ENCODE measurements at regions not wholly inside any gene's neighbourhood (a gene's known extent, or its start where the extent isn't known, plus 50 kb on each side); places are given as distances from the start of the nearest gene placed in this dataset.

DNA sequence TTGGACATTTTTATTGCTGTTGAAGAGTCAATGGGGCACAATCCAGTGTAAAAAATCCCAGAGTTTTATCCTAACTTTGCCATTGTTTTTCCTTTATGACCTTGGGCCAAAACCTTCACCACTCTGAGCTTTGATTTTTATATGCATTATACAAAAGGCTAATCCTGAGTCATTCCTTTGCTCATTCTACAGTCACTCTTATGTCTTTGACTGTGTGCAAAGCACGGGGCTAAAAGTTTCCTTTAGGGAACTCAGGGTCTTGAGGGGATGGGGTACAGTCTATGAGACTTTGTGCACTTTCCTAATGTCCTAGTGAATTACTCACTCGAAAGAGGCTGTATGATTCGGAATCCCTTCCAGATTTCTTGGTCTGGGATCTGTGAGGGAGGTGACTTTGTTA lies 543.2 kb upstream of the CAMK1G start:
- H3K9me3 ChIP-seq (ENCODE audit: control insufficient read depth, low read length): no peaks in the 10 kb centered on the region
- H3K4me1 ChIP-seq (ENCODE audit: control insufficient read depth, insufficient read depth, low read length): no peaks in the 10 kb centered on the region
- intact Hi-C loops (cut with DNase I): no loop called here
- H3K27ac ChIP-seq (ENCODE audit: low read length): no peak overlapping the region
- ATAC-seq (no peak), DNase-seq (no peak)
- no peaks in the 10 kb centered on the region for H3K27me3 ChIP-seq (ENCODE audit: control insufficient read depth, insufficient read depth)
- no peak overlapping the region for H3K4me3 ChIP-seq (ENCODE audit: low read length)
- 91% methylated on average over 3 of the region's 3 CpGs for WGBS

DNA sequence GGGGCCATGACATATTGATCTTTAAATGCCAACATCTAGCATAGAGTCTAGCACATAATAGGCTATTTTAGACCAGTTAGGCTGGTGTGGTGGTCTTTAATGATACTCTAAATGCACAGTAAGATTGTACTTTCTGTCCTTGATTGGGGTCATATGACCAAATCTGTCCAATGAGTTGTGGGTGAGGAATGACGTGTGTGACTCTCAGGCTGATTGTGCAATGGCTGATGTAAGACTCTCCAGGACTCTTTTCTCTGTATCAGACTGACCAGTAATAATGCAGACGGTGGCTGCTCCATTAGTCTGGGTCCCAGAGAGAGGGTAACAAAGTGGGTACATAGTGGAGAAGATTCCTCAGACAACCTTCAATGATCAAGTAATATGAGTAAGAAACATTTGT lies 541.6 kb upstream of the CAMK1G start:
- ATAC-seq (no peak), DNase-seq (no peak)
- Histone ChIP-seq H3K27me3 (ENCODE audit: control insufficient read depth, insufficient read depth) (no peaks in the 10 kb centered on the region), H3K9me3 (ENCODE audit: control insufficient read depth, low read length) (no peaks in the 10 kb centered on the region), H3K27ac (ENCODE audit: low read length) (no peak overlapping the region), H3K4me1 (ENCODE audit: control insufficient read depth, insufficient read depth, low read length) (no peaks in the 10 kb centered on the region), H3K4me3 (ENCODE audit: low read length) (no peak overlapping the region)
- intact Hi-C loops (cut with DNase I): no loop called here
- WGBS: 82% methylated on average over 2 of the region's 2 CpGs

DNA sequence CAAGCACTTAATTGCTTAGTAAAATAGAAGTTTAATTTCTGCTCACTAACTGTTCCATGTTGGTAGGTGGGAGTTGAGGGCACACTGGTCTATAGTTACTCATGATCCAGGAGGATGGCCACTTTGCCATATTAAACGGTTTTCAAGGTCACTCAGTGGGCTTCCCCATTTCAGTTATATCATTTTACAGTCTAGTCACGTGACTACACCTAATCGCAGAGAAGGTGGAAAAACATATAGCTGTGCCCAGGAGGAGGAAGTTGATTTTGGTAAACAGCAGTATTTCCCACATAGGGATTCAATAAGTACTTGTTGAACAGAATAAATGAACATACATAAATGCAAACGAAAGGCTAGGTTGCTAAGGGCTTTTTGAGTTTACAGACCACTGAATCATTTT lies 541.1 kb upstream of the CAMK1G start:
- H3K9me3 ChIP-seq (ENCODE audit: control insufficient read depth, low read length): no peaks in the 10 kb centered on the region
- no peaks in the 10 kb centered on the region for H3K27me3 ChIP-seq (ENCODE audit: control insufficient read depth, insufficient read depth)
- no peak for DNase-seq
- no peak overlapping the region for H3K27ac ChIP-seq (ENCODE audit: low read length)
- H3K4me1 ChIP-seq (ENCODE audit: control insufficient read depth, insufficient read depth, low read length): no peaks in the 10 kb centered on the region
- ATAC-seq: no peak
- 85% methylated on average over 4 of the region's 4 CpGs for whole genome bisulfite sequencing
- intact Hi-C loops (cut with DNase I): no loop called here
- H3K4me3 ChIP-seq (ENCODE audit: low read length): no peak overlapping the region

- no peaks in the 10 kb centered on the region for H3K9me3 ChIP-seq (ENCODE audit: control insufficient read depth, low read length)
- WGBS: 80% methylated on average over 4 of the region's 4 CpGs
- H3K27me3 ChIP-seq (ENCODE audit: control insufficient read depth, insufficient read depth): no peaks in the 10 kb centered on the region
- H3K4me1 ChIP-seq (ENCODE audit: control insufficient read depth, insufficient read depth, low read length): no peaks in the 10 kb centered on the region
- no peak overlapping the region for H3K4me3 ChIP-seq (ENCODE audit: low read length)
- intact Hi-C loops (cut with DNase I): no loop called here
- ATAC-seq (no peak), DNase-seq (no peak)
- H3K27ac ChIP-seq (ENCODE audit: low read length): no peak overlapping the region
Observed at GRCh38 chr1:209045331-209046057, 538.0 kb upstream of the CAMK1G start.

- intact Hi-C loops (cut with DNase I): no loop called here
- H3K4me3 ChIP-seq (ENCODE audit: low read length): no peak overlapping the region
- WGBS: 85% methylated on average over 1 of the region's 1 CpG
- H3K9me3 ChIP-seq (ENCODE audit: control insufficient read depth, low read length): no peaks in the 10 kb centered on the region
- ATAC-seq (no peak), DNase-seq (no peak)
- H3K27me3 ChIP-seq (ENCODE audit: control insufficient read depth, insufficient read depth): no peaks in the 10 kb centered on the region
- no peaks in the 10 kb centered on the region for H3K4me1 ChIP-seq (ENCODE audit: control insufficient read depth, insufficient read depth, low read length)
- no peak overlapping the region for H3K27ac ChIP-seq (ENCODE audit: low read length)
Observed at GRCh38 chr1:209046058-209046417, 537.5 kb upstream of the CAMK1G start.

DNA sequence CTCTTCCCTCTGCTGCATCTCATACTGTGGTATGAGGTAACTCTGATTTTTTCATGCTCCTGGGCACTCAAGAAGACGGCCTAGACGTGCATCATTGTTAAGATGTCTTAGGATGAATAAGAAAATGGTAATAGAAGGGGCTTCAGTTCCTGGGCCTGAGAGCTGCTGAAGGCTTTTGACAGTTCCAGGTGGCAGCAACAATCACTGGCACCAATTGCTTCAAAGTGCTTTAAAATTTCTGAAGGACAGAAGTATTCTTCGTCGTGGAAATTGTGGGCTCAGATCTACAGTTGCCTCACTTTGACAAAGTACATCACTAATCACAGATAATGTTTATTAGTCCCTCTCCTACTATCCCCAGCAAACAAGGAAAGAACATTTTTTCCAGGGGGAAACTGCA lies 536.6 kb upstream of the CAMK1G start:
- no peak for ATAC-seq
- Histone ChIP-seq H3K9me3 (ENCODE audit: control insufficient read depth, low read length) (no peaks in the 10 kb centered on the region), H3K4me1 (ENCODE audit: control insufficient read depth, insufficient read depth, low read length) (no peaks in the 10 kb centered on the region), H3K27ac (ENCODE audit: low read length) (no peak overlapping the region), H3K27me3 (ENCODE audit: control insufficient read depth, insufficient read depth) (no peaks in the 10 kb centered on the region), H3K4me3 (ENCODE audit: low read length) (no peak overlapping the region)
- 89% methylated on average over 4 of the region's 4 CpGs for WGBS
- intact Hi-C loops (cut with DNase I): no loop called here
- no peak for DNase-seq

- Histone ChIP-seq H3K27ac (ENCODE audit: low read length) (no peak overlapping the region), H3K4me3 (ENCODE audit: low read length) (no peak overlapping the region), H3K4me1 (ENCODE audit: control insufficient read depth, insufficient read depth, low read length) (no peaks in the 10 kb centered on the region), H3K27me3 (ENCODE audit: control insufficient read depth, insufficient read depth) (no peaks in the 10 kb centered on the region), H3K9me3 (ENCODE audit: control insufficient read depth, low read length) (no peaks in the 10 kb centered on the region)
- ATAC-seq (no peak), DNase-seq (no peak)
- intact Hi-C loops (cut with DNase I): no loop called here
- 64% methylated on average over 5 of the region's 5 CpGs for WGBS
Observed at GRCh38 chr1:209048941-209049669, 534.4 kb upstream of the CAMK1G start.

DNA sequence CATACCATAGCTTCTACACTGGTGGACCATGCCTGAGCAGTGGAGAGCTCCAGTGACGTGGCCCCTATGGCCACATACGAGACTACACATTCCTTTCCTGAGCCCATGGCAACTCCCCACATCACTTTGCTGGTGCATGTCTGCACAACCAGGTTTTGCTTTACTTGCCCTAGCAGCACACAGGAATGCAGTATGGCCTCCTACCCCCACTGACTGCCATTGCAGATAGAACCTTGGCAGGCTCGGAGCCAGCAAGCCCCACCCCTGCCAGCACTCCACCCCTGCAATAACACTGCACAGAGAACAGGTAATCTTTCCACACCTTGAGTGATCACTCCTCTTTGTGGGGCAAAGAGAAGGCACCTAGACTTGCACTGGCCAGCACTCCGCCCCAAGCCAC lies 531.9 kb upstream of the CAMK1G start:
- 93% methylated on average over 4 of the region's 4 CpGs for WGBS
- intact Hi-C loops (cut with DNase I): no loop called here
- no peak for ATAC-seq

GRCh38 chr1:209053587-209053986 lies 529.9 kb upstream of the CAMK1G start:
- H3K27me3 ChIP-seq (ENCODE audit: control insufficient read depth, insufficient read depth): no peaks in the 10 kb centered on the region
- WGBS: 89% methylated on average over 2 of the region's 2 CpGs
- no peak overlapping the region for H3K4me3 ChIP-seq (ENCODE audit: low read length)
- ATAC-seq (no peak), DNase-seq (no peak)
- no peak overlapping the region for H3K27ac ChIP-seq (ENCODE audit: low read length)
- no peaks in the 10 kb centered on the region for H3K4me1 ChIP-seq (ENCODE audit: control insufficient read depth, insufficient read depth, low read length)
- no peaks in the 10 kb centered on the region for H3K9me3 ChIP-seq (ENCODE audit: control insufficient read depth, low read length)
- intact Hi-C loops (cut with DNase I): no loop called here

More for the DNA sequence above, 531.9 kb upstream of the CAMK1G start:
- Histone ChIP-seq H3K27ac (ENCODE audit: low read length) (no peak overlapping the region), H3K4me1 (ENCODE audit: control insufficient read depth, insufficient read depth, low read length) (no peaks in the 10 kb centered on the region), H3K4me3 (ENCODE audit: low read length) (no peak overlapping the region), H3K9me3 (ENCODE audit: control insufficient read depth, low read length) (no peaks in the 10 kb centered on the region), H3K27me3 (ENCODE audit: control insufficient read depth, insufficient read depth) (no peaks in the 10 kb centered on the region)
- DNase-seq: no peak

- no peak for ATAC-seq
- no peak for DNase-seq
- Histone ChIP-seq H3K9me3 (ENCODE audit: control insufficient read depth, low read length) (no peaks in the 10 kb centered on the region), H3K27me3 (ENCODE audit: control insufficient read depth, insufficient read depth) (no peaks in the 10 kb centered on the region), H3K4me3 (ENCODE audit: low read length) (no peak overlapping the region), H3K4me1 (ENCODE audit: control insufficient read depth, insufficient read depth, low read length) (no peaks in the 10 kb centered on the region), H3K27ac (ENCODE audit: low read length) (no peak overlapping the region)
- intact Hi-C loops (cut with DNase I): no loop called here
- 78% methylated on average over 1 of the region's 1 CpG for WGBS
Observed at GRCh38 chr1:209057083-209057482, 526.4 kb upstream of the CAMK1G start.

GRCh38 chr1:209057901-209058300 lies 525.6 kb upstream of the CAMK1G start:
- no peaks in the 10 kb centered on the region for H3K27me3 ChIP-seq (ENCODE audit: control insufficient read depth, insufficient read depth)

More at GRCh38 chr1:209057901-209058300, 525.6 kb upstream of the CAMK1G start:
- 96% methylated on average over 1 of the region's 1 CpG for WGBS
- DNase-seq (no peak), ATAC-seq (no peak)
- Histone ChIP-seq H3K4me3 (ENCODE audit: low read length) (no peak overlapping the region), H3K9me3 (ENCODE audit: control insufficient read depth, low read length) (no peaks in the 10 kb centered on the region), H3K27ac (ENCODE audit: low read length) (no peak overlapping the region), H3K4me1 (ENCODE audit: control insufficient read depth, insufficient read depth, low read length) (no peaks in the 10 kb centered on the region)
- intact Hi-C loops (cut with DNase I): no loop called here
